IPS-18a (cell line): ENCODE measurements at regions not wholly inside any gene's neighbourhood (a gene's known extent, or its start where the extent isn't known, plus 50 kb on each side); places are given as distances from the start of the nearest gene placed in this dataset.

Source experiments
- H3K27ac ChIP-seq: one replicate; pipeline ENCODE4 v1.5.1; 2013; ENCODE audit warnings: low read length
- H3K27me3 ChIP-seq: one replicate; pipeline ENCODE4 v1.6.1; 2013; ENCODE audit warnings: mild to moderate bottlenecking, low read length; ENCODE audit not compliant: control insufficient read depth, insufficient read depth
- H3K36me3 ChIP-seq: one replicate; pipeline ENCODE4 v1.6.1; 2013; ENCODE audit warnings: low read depth, low read length; ENCODE audit not compliant: control insufficient read depth
- H3K4me1 ChIP-seq: one replicate; pipeline ENCODE4 v1.6.1; 2013; ENCODE audit warnings: low read depth, low read length; ENCODE audit not compliant: control insufficient read depth
- H3K4me3 ChIP-seq: one replicate; pipeline ENCODE4 v1.5.1; 2013; ENCODE audit warnings: low read length
- H3K9ac ChIP-seq: one replicate; pipeline ENCODE4 v1.6.1; 2013; ENCODE audit warnings: mild to moderate bottlenecking, low read length, moderate library complexity
- H3K9me3 ChIP-seq: one replicate; pipeline ENCODE4 v1.6.1; 2013; ENCODE audit warnings: low read depth, low read length; ENCODE audit not compliant: control insufficient read depth

- Histone ChIP-seq H3K27me3 (peaks cover 10% of the 10 kb centered on the region), H3K27ac (no peak overlapping the region), H3K36me3 (no peaks in the 10 kb centered on the region), H3K4me3 (no peak overlapping the region), H3K9me3 (no peaks in the 10 kb centered on the region), H3K4me1 (no peaks in the 10 kb centered on the region), H3K9ac (no peak overlapping the region)
These were observed 65.7 kb downstream of the SLITRK5 start for GRCh38 chr13:87736849-87737385.

- H3K4me1 ChIP-seq = no peaks in the 10 kb centered on the region
- H3K36me3 ChIP-seq = no peaks in the 10 kb centered on the region
- no peak overlapping the region for H3K27ac ChIP-seq
- no peaks in the 10 kb centered on the region for H3K27me3 ChIP-seq
- H3K9ac ChIP-seq = no peak overlapping the region
- no peaks in the 10 kb centered on the region for H3K9me3 ChIP-seq
- H3K4me3 ChIP-seq = no peak overlapping the region
These were observed 82.9 kb downstream of the SLITRK5 start for GRCh38 chr13:87754097-87754496.

GRCh38 chr13:87769445-87769844, 98.3 kb downstream of the SLITRK5 start:
- Histone ChIP-seq H3K9me3 (no peaks in the 10 kb centered on the region), H3K27me3 (no peaks in the 10 kb centered on the region), H3K4me3 (no peak overlapping the region), H3K9ac (no peak overlapping the region), H3K4me1 (no peaks in the 10 kb centered on the region), H3K36me3 (no peaks in the 10 kb centered on the region), H3K27ac (no peak overlapping the region)

- H3K4me3 ChIP-seq = no peak overlapping the region
- no peaks in the 10 kb centered on the region for H3K4me1 ChIP-seq
- H3K27me3 ChIP-seq = peaks cover 5% of the 10 kb centered on the region
- H3K9ac ChIP-seq = no peak overlapping the region
- no peaks in the 10 kb centered on the region for H3K9me3 ChIP-seq
- no peaks in the 10 kb centered on the region for H3K36me3 ChIP-seq
- H3K27ac ChIP-seq = no peak overlapping the region
These were observed 106.2 kb downstream of the SLITRK5 start for GRCh38 chr13:87777387-87777786.

GRCh38 chr13:87778128-87778527, 107.0 kb downstream of the SLITRK5 start:
- Histone ChIP-seq H3K4me1 (no peaks in the 10 kb centered on the region), H3K9ac (no peak overlapping the region), H3K27ac (no peak overlapping the region), H3K4me3 (no peak overlapping the region), H3K36me3 (no peaks in the 10 kb centered on the region), H3K27me3 (peaks cover 5% of the 10 kb centered on the region), H3K9me3 (no peaks in the 10 kb centered on the region)

GRCh38 chr13:87779426-87779825, 108.3 kb downstream of the SLITRK5 start:
- Histone ChIP-seq H3K9ac (no peak overlapping the region), H3K36me3 (no peaks in the 10 kb centered on the region), H3K9me3 (no peaks in the 10 kb centered on the region), H3K27ac (no peak overlapping the region), H3K4me3 (no peak overlapping the region), H3K27me3 (peaks cover 5% of the 10 kb centered on the region), H3K4me1 (no peaks in the 10 kb centered on the region)

GRCh38 chr13:87783366-87783765, 112.2 kb downstream of the SLITRK5 start:
- Histone ChIP-seq H3K27ac (no peak overlapping the region), H3K36me3 (no peaks in the 10 kb centered on the region), H3K9me3 (no peaks in the 10 kb centered on the region), H3K9ac (no peak overlapping the region), H3K4me3 (no peak overlapping the region), H3K27me3 (peaks cover under 1% of the 10 kb centered on the region), H3K4me1 (no peaks in the 10 kb centered on the region)

- Histone ChIP-seq H3K27me3 (no peaks in the 10 kb centered on the region), H3K27ac (no peak overlapping the region), H3K4me3 (no peak overlapping the region), H3K36me3 (no peaks in the 10 kb centered on the region), H3K4me1 (no peaks in the 10 kb centered on the region), H3K9ac (no peak overlapping the region), H3K9me3 (no peaks in the 10 kb centered on the region)
These were observed 117.2 kb downstream of the SLITRK5 start for GRCh38 chr13:87788363-87788762.

- H3K9me3 ChIP-seq = no peaks in the 10 kb centered on the region
- no peaks in the 10 kb centered on the region for H3K27me3 ChIP-seq
- H3K9ac ChIP-seq = no peak overlapping the region
- H3K4me1 ChIP-seq = no peaks in the 10 kb centered on the region
- H3K36me3 ChIP-seq = no peaks in the 10 kb centered on the region
- no peak overlapping the region for H3K27ac ChIP-seq
- no peak overlapping the region for H3K4me3 ChIP-seq
These were observed 121.7 kb downstream of the SLITRK5 start for GRCh38 chr13:87792878-87793277.

- Histone ChIP-seq H3K27ac (no peak overlapping the region), H3K4me1 (no peaks in the 10 kb centered on the region), H3K9me3 (no peaks in the 10 kb centered on the region), H3K9ac (no peak overlapping the region), H3K36me3 (no peaks in the 10 kb centered on the region), H3K27me3 (no peaks in the 10 kb centered on the region), H3K4me3 (no peak overlapping the region)
These were observed 127.4 kb downstream of the SLITRK5 start for GRCh38 chr13:87798536-87798935.

- H3K9ac ChIP-seq = no peak overlapping the region
These were observed 139.2 kb downstream of the SLITRK5 start for GRCh38 chr13:87810391-87810801.

GRCh38 chr13:87810920-87811344, 139.8 kb downstream of the SLITRK5 start:
- H3K9me3 ChIP-seq = no peaks in the 10 kb centered on the region
- H3K4me3 ChIP-seq = no peak overlapping the region
- no peak overlapping the region for H3K9ac ChIP-seq
- no peaks in the 10 kb centered on the region for H3K27me3 ChIP-seq
- H3K27ac ChIP-seq = no peak overlapping the region
- H3K4me1 ChIP-seq = no peaks in the 10 kb centered on the region
- no peaks in the 10 kb centered on the region for H3K36me3 ChIP-seq

More at GRCh38 chr13:87810391-87810801, 139.2 kb downstream of the SLITRK5 start:
- no peak overlapping the region for H3K27ac ChIP-seq
- no peaks in the 10 kb centered on the region for H3K27me3 ChIP-seq
- no peaks in the 10 kb centered on the region for H3K4me1 ChIP-seq
- H3K4me3 ChIP-seq = peak overlapping the region; percentile 54
- H3K36me3 ChIP-seq = no peaks in the 10 kb centered on the region
- H3K9me3 ChIP-seq = no peaks in the 10 kb centered on the region
